HG03439 (cell line): ENCODE measurements at regions not wholly inside any gene's neighbourhood (a gene's known extent, or its start where the extent isn't known, plus 50 kb on each side); places are given as distances from the start of the nearest gene placed in this dataset.
"Not testable (repeated sequence)": the region's sequence is repeated elsewhere in the genome, so short reads cannot be mapped to it uniquely, and the experiment has no call there.

Experiments used
- ATAC-seq: cut with Tn5 transposase; IDR thresholded peaks from one replicate; pipeline ENCODE4 v1.9.1; 2021; ENCODE audit warnings: mild to moderate bottlenecking, moderate library complexity; ENCODE audit not compliant: unreplicated experiment

- ATAC-seq = no peak
Measured at GRCh38 chr6:112503091-112503596, 156.0 kb downstream of the RFPL4B start.

DNA sequence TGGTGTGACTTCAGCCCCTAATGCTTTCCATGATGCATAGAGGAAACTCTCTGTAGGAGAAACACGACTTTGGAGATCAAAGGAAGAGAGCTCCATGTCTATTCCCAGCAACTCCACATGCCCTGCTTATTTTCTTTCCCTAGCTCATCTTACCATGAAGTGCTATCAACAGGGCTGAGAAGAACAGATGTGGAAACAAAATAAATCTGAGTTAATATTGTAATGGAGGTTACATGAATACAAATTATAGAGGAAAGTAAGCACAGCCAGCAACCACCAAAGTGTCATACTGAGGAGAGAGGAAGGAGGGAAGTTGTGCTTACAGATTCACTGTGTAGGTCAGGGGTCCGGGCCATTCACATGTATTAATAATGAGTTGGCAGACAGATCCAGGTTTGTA, 157.5 kb downstream of the RFPL4B start:
- no peak for ATAC-seq

DNA sequence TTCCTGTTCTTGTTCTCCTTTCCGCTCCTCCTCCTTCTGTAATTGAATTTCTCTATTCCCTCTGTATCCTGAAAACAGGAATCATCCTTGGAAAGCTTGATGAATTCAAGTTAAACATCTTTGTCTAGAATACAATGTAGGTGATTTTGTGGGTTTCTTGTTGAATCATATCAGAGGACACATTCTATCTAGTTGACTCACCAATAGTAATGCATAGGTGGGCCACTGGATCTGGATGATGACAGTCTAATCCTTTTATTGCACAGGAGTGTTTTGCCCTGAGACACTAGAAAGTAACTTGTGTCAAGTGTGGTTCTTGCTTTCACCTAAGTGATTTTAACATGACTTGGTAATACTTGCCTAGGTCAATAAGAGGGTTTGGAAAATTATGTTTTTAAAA, 164.3 kb downstream of the RFPL4B start:
- no peak for ATAC-seq

DNA sequence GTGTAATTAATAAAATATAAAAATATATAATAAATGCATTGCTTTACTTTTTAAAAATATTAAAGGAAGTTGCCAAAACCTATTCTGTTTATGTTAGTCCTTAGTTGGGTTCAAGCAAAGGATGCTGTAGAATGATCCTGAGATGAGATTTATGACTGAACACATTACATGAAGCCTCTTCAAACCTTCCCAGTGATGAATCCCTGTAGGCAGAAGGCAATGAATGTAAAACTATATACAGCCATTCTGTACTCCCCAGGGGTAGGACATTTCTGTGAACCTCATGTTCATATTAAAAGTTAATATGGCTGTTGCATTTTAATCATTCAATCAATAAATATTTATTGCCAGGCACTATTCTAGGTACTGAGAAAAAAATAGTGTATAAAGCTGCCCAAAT, 166.0 kb downstream of the RFPL4B start:
- ATAC-seq = no peak

GRCh38 chr6:112522587-112522986, 175.5 kb downstream of the RFPL4B start:
- no peak for ATAC-seq

GRCh38 chr6:112524071-112524470, 176.9 kb downstream of the RFPL4B start:
- ATAC-seq = no peak

- ATAC-seq = no peak
Measured at GRCh38 chr6:112525749-112526148, 178.6 kb downstream of the RFPL4B start.

DNA sequence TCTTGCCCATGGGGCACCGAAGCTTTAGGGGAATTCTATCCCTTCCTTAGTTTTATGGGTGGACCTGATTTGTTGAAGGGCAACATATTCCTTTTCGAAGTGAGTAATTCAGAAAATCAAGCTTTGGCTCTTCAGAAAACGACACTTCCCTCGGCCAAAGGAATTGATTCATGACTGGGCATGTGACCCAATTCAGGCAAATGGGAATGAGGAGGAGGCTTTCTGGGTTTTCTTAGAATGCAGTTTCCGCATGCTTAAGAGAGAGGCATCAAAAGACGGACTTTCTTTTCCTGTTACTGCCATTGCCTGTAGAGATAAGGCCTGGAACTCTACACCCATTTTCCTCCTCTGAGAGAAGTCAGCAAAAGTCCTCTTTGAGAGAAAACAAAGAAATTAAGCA, 179.5 kb downstream of the RFPL4B start:
- no peak for ATAC-seq

- not testable (repeated sequence) for ATAC-seq
Measured at GRCh38 chr6:112528306-112528705, 181.2 kb downstream of the RFPL4B start.

GRCh38 chr6:112535816-112536215, 188.7 kb downstream of the RFPL4B start:
- no peak for ATAC-seq

- no peak for ATAC-seq
Measured at GRCh38 chr6:112539355-112539754, 192.2 kb downstream of the RFPL4B start.

DNA sequence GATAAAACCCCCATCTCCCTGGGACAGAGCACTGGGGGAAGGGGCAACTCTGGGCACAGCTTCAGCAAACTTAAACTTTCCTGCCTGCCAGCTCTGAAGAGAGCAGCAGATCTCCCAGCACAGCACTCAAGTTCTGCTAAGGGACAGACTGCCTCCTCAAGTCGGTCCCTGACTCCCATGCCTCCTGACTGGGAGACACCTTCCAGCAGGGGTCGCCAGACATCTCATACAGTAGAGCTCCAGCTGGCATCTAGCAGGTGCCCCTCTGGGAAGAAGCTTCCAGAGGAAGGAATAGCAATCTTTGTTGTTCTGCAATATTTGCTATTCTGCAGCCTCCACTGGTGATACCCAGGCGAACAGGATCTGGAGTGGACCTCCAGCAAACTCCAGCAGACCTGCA, 194.7 kb downstream of the RFPL4B start:
- ATAC-seq = not testable (repeated sequence)

DNA sequence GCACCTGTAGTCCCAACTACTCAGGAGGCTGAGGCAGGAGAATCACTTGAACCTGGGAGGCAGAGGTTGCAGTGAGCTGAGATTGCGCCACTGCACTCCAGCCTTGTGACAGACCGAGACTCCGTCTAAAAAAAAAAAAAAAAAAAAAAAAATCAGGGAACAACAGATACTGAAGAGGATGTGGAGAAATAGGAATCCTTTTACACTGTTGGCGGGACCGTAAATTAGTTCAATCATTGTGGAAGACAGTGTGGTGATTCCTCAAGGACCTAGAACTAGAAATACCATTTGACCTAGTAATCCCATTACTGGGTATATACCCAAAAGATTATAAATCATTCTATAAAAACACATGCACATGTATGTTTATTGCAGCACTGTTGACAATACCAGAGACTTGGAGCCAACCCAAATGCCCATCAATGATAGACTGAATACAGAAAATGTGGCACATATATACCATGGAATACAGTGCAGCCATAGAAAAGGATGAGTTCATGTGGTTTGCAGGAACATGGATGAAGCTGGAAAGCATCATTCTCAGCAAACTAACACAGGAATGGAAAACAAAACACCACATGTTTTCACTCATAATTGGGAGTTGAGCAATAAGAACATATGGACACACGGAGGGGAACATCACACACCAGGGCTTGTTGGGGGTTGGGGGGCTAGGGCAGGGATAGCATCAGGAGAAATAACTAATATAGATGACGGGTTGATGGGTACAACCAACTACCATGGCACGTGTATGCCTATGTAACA, 200.4 kb downstream of the RFPL4B start:
- ATAC-seq = not testable (repeated sequence)

DNA sequence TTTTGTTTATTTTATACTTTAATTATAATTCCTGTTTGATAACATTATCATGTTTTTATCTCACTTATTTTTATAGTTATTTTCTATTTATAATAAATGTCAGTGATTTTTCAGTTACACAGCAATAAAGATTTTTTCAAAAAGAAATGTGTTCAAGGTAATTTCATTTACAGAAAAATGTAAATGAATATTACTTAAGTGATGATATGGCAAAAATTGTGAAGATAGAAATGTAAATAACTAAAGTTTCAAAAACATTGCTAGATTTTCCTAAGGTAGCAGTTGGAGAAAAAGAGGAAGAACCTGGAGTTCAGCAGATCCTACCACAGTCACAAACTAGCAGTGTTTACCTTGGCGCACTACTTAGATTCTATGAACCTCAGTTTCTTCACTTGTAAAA, 202.6 kb downstream of the RFPL4B start:
- no peak for ATAC-seq

GRCh38 chr6:112557435-112557834, 210.3 kb downstream of the RFPL4B start:
- no peak for ATAC-seq

- no peak for ATAC-seq
Measured at GRCh38 chr6:112557961-112558360, 210.8 kb downstream of the RFPL4B start.

DNA sequence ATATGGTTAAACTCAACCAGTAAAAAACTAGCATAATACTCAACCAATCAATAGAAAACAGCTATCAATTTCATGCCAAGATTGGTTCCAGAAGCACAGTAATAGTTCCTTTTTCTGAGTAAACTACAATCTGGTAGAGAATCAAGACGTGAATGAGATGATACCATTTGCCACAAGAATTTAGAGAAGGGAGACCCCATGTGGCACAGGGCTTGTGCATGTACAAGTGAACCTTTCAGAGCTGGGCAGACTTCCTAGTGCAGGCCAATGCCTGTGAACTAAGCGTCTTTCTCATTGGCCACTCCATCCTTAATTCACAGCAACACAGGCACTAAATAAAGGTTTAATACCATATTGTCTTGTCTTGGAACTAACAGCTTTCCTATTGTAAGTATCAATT, 213.5 kb downstream of the RFPL4B start:
- ATAC-seq = no peak

DNA sequence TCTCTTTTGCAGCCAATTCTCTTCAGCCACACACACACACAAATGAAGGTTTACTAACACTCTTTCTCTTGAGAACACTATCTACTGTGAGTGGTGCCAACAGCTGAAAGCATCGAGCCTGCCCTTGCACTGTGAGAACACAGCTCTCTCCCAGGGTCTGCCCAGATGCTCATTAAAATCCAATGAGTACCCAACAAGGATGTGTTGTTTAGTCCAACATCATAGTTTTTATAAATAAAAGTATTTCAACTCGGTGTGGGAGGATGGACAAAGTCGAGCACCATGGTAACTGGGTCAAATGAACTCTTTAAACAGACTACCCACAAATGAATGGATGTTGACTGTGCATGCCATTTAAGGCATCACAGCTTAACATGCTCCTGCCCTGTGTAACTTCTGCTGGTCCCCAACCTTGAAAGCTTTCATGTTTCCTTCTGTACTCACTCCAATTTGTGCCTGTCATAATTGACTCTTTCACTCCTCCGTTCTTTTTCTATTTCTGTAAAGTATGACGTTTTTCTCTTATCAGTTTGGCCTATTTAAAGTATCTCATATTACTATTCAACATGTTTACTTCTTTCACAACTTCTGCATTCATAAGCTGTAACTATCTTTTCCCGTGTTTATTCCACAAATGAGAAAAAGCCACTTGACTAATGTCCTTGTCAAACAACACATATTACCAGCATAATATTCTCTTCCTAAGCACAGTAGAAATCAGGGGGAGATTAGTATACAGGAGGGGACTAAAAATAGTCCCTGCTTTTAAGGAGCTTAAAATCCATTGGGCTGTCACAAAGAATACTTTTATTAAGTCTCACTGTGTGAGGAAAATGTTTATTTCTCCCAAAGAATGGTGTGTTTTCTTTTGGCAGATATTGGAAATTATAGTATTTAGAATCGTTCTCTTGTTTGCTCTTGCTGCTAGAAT, 215.4 kb downstream of the RFPL4B start:
- no peak for ATAC-seq

DNA sequence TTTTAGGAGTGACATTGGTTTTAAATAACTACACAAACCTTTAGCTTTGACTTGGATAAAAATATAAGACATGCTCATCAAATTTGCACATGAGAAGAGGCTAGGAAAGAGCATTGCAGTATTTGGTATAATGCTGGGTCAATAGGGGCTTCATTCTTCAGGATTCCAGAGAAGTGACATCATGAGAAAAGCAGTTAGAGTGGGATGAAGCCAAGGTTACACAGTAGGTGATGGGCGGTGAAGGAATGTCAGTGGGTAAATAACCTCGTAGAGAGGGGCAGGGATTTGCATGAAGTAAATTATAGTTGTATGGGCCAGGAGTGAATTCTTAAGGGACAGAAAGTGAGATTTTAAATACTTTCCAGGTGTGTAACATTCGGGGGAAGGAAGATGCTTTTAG, 216.2 kb downstream of the RFPL4B start:
- no peak for ATAC-seq

- ATAC-seq = no peak
Measured at GRCh38 chr6:112568066-112568465, 220.9 kb downstream of the RFPL4B start.

GRCh38 chr6:112571488-112572270, 224.5 kb downstream of the RFPL4B start:
- no peak for ATAC-seq
